ENCODE measurements at regions not wholly inside any gene's neighbourhood (a gene's known extent, or its start where the extent isn't known, plus 50 kb on each side); places are given as distances from the start of the nearest gene placed in this dataset.

DNA sequence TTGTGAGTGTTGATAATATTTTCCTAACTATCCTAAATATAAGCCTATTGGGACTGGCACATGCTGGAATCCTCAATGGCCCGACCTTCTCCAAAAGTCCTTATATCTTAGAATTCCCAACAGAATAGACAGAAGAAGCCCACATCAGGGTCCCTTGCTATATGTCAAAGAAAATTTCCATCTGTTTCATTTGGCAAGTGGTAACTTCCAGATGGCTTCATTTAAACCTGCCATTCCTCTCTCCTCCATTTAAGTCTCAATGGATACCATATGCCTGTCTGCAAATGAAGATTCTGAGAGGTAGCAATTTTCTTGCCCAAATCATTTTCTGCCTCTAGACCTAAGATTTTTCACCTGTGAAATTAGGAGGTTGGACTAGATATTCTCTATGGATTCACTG lies 73.1 kb upstream of the KCNA4 start:
- DNase-seq (ENCODE audit: low read depth in 4 of 4, low spot score in 3 of 4): no peak

DNA sequence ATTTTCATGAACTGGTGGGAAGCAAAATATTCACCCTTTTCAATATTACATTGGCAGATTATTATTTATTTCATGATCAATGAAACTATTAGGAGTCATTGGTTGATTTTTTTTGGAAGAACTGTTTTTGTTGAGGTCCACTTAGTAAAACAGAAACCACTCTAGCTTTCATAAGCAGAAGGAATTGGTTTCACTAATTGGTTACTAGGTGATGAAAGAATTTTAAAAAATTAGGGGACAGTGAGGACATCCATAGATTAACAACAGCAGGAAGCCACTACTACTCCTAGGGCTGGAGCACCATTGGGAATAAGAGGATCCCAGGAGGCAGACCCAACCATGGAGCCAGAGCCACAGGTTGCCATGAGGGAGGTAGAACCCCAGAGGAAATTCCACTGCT lies 74.4 kb upstream of the KCNA4 start:
- no peak for DNase-seq (ENCODE audit: low read depth in 4 of 4, low spot score in 3 of 4)

DNA sequence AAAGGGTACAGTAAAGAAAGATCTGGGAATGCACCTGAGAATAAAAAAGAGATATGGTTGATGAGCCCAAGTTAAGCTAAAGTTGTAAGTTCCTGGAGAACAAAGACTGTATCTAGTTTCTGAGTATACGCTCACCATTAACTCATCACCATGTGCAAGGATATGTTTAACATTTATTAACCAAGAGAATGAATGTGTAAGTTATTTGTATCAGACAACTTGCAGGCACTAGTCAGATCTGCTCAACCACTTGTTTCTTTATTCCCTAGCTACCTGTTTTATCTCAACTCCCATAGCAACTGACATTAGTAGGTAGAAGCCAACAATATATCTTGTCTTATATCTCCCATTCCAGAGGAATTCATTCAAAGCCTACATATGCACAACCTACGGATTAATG lies 74.9 kb upstream of the KCNA4 start:
- DNase-seq (ENCODE audit: low read depth in 4 of 4, low spot score in 3 of 4): no peak

DNA sequence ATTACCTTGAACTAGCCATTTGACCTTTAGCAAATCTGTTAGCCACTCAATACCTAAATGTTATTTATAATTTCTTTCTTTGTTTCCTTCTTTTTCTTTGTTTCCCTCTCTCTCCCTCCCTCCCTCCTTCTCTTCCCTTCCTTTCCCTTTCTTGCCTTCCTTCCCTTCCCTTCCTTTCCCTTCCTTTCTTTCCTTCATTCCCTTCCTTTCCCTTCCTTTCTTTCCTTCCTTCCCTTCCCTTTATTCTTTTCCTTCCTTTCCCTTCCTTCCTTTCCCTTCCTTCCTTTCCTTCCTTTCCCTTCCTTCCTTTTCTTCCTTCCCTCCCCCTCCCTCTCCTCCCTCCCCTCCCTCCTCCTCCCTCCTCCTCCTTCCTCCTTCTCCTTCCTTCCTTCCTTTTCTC lies 75.7 kb upstream of the KCNA4 start:
- DNase-seq (ENCODE audit: low read depth in 4 of 4, low spot score in 3 of 4): no peak

DNA sequence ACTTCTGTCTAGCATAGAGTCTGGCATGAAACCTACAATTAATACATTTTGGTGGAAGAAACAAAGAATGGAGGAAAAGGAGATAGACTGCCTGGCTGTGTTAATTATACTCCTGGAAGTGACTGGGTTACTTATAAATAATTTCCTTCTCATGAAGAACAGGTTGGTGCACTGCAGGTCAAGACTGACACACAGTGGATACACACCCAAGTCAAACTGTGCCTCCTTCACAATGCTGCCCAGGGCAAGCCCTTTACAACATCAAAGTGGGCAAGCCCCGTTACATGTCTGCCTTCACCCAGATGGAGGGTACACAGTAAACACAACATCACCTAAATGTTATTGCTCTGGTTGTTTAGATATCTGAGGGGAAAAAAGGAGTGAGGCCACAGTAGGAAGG lies 83.7 kb upstream of the KCNA4 start:
- no peak for DNase-seq (ENCODE audit: low read depth in 4 of 4, low spot score in 3 of 4)

DNA sequence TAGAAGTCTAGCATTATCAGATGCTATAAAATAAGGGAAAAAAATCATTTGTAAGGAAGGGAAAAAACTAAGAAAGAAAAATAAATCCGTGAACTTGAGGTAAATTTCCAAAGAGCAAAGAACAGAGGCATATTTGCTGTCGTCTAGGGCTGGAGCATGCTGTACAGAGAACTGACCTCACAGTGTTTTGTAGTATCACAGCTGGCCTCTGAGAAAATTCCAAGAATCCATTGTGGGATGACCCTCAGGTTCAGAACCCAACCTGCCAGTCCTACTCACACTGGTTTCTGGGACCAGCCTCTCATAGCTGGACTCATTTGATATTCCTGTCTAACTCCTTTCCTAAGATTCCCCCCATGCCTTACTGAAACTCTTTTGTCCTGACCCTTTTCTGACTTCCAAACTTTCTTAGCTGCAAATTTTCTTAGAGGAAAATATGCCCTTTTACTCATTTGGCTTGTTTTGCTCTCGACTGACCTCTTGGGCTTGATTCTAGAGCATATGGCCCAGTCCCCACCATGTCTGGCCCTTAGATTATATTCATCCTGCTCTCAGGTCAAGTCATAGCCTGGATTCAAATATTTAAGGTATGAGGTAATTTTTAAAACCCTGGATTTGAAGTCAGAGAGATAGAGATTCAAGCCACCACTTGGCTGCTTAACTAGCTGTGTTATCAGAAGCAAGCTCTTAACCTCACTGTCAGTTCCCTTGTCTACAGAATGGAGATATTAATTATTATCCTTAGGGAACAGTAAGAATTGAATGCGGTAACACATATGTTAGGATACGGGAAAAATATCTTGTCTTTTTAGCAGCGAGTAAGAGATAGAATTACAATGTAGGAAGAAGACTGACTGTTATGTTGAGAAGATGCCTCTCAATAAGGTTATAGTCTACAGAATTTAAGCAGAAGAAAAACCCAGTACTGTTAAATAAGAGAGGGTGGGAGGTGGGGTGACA lies 89.7 kb upstream of the KCNA4 start:
- no peak for DNase-seq (ENCODE audit: low read depth in 4 of 4, low spot score in 3 of 4)

DNA sequence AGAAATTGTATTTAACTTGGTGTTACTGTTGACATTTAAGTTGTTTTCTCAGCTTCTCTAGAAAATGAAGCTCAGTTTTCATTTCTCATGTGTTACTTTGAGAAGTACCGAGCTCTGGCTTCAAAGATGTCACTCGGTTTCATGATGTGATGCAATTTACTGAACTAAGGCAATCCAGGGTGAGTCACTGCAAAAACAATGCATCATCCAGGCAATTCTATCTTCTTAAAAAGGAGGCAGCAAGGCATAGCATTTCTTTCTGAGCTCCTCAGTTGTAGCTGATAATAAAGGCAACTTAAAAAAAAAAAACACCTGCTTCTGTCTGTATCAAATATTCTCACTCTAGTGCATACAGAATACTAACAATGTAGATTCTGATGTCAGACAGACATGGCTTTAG lies 91.1 kb upstream of the KCNA4 start:
- no peak for DNase-seq (ENCODE audit: low read depth in 4 of 4, low spot score in 3 of 4)

DNA sequence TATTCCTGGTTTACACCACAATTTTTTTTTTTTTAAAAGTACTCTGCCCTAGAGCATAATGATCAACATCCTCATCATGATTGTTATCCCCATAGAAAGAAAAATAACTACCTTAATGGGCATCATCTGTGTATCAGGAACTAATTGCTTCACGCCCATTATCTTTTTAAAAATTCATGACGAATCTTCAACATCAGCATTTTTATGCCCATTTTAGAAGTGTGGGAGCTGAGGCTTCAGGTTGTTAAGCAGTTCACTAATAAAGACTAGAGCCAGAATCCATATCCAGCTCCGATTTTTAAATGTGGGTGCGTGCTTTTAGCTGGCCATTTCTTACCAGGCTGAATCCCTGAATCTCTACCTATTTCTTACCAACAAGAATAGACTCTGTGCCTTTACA lies 92.9 kb upstream of the KCNA4 start:
- no peak for DNase-seq (ENCODE audit: low read depth in 4 of 4, low spot score in 3 of 4)

DNA sequence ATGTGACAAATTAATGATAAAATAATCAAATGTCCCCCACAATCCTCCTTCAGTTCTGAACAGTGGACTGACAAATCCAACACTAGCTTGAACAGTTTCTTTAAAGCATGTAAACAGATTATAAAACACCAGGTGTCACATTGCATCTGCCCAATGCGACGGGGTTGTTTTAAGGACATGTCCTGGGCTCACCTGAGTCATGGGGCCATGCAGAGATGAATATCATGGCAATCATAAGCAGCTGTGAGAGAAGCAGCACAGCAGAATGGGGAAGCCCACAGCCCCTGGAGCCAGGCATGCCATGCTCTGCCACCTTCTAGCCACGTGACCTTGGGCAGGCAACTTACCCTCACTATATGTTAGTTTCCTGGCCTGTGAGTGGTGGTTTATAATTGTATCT lies 93.9 kb upstream of the KCNA4 start:
- DNase-seq (ENCODE audit: low read depth in 4 of 4, low spot score in 3 of 4): no peak

DNA sequence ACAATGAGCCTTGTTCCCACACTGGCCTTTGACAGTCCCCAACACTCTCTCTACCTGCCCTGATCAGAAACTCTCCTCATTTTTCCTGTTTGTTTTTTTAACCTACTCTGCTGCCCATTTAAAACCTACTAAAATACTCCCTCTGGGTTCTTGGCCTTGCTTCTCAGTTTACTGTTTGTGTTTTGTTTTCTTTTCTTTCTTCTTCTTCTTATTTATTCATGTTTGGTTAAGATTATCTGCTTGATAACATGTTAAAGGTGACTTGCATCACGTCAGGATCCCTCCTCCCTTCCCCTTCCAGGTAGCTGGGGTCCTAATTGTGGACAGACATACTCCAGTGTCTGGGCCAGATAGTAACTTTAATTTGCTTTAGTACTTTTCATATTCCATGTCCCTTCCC lies 95.0 kb upstream of the KCNA4 start:
- DNase-seq (ENCODE audit: low read depth in 4 of 4, low spot score in 3 of 4): no peak

DNA sequence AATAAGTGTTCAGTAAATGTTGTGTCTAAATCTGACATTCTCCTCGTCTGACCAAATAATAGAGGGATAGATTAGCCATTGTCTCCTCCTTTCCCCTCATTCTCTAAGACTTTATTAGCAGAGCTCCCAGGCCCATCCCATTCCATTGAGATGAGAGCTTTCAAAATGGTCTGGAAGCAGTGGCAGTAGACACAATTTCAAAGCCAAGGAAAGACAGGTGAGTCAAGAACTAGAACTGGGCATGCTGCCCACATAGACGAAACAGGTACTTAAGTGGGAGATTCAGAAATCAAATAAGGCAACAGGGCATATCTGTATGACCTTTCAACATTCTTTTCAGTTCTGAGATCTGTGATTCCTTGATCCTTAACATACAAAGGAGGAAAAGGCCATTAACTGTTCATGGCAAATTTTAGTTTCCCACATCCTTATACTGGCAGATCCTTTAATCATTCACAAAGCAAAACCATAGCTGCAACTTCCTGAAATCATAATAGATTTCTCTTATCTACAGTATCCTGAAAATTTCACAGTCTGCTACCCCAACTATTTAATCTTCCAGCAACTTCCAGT lies 96.6 kb upstream of the KCNA4 start:
- DNase-seq (ENCODE audit: low read depth in 4 of 4, low spot score in 3 of 4): no peak

DNA sequence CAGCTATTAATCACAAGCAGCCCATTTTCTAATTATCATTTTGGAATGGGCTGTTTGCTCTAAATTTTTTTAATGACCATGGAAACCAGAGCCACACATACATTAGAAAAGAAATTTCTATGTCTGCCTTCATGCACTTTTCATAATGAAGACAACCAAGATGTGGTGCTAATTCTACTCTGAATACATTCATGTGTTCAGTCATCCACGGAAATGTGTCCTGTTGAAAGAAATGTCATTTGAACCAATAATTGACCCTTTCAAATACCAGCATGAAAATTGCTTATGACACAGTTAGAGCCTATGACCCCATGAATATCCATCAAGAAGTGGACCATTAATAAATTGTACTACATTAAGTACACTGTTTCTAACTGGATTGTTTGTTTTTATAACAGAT lies 99.7 kb upstream of the KCNA4 start:
- DNase-seq (ENCODE audit: low read depth in 4 of 4, low spot score in 3 of 4): no peak

DNA sequence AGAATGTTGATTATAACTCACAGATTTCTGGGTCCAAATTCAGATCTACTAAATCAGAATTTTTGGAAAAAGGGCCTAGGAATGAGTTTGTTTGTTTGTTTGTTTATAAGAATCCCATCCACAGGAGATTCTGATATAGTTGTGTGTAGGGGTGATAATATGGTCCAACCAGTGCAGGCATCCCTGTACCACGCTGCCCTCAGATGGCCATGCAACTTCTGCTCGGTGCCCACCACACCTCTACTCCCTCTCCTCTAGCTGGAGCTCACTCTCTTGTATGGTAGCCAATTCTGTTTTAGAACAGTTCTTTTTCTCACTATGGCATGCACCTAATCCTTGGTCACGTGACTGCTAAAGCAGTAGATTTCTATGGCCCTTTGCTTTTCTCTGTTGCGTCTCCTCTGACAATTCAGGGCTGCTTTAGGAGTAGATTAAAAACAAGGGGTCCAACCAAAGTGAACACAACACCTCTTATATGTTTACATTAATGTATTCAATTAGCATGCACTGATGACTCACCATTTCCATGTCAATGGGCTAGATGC lies 103.3 kb upstream of the KCNA4 start:
- DNase-seq (ENCODE audit: low read depth in 4 of 4, low spot score in 3 of 4): no peak

DNA sequence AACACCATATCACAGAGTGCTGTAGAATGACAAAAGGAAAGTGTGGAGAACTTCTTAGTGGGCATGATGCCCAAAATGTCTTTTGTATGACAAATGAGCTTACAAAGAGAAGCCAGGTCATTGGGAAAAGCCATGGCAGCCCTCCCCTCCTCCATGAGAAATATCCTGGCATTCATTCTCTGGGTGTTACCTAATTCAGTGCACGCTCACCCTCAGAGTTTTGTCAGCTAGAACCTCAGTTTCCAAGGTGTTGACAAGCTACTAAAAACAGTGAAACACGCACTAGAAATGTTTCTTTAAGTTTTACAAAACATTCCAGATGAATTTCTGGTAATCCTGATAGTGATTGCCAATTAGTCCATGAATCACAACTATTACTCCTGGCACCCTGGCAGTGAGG lies 105.4 kb upstream of the FSHB start:
- no peak for DNase-seq (ENCODE audit: low read depth in 4 of 4, low spot score in 3 of 4)

DNA sequence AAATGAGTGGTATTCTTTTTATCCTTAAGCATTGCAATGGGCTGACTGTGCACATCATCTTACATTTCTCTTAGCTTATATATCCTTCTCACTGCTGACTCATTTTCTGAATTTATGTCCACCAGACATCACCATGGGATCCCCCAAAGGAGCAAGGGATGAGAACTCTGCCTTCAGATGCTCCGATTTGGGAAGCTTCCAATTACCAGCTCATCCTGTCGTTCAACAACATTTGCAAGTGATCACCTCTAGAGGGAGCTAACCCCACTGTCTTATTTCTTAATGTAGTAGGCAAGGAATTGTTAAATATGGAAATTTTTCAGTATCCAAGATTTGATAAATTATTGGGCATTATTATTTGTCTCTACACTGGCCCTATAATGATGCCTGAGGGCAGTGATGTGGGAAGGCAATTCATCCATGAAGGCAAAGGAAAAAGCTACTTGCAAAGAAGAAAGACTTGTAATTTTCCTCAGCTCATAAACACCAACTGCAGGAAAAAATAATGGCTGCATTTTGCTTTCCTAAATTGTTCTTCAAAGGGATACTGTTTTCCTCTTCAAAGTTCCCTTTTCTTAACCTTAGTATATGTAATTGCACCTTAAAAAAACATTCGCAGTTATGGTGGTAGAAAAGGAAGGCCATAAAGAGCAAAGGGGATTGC lies 102.4 kb upstream of the FSHB start:
- DNase-seq (ENCODE audit: low read depth in 4 of 4, low spot score in 3 of 4): no peak

DNA sequence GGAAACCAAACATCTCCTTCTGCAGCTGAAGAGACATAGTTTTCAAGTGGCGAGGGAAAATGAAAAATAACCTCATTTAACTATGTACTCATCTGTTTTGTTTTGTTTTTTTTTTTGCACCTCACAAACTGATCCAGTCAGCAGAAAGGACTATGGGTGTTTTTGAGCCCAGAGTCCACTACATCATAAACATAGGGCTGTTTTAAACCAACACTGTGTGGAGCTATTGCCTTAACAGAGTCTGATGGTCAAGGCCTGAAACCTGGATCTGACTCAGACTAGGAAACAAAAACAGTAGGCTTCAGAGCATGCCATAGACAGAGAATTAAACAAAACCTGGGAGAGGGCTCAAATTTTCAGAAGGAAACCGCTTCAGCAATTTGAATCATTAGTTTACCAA lies 99.3 kb upstream of the FSHB start:
- DNase-seq (ENCODE audit: low read depth in 4 of 4, low spot score in 3 of 4): no peak

DNA sequence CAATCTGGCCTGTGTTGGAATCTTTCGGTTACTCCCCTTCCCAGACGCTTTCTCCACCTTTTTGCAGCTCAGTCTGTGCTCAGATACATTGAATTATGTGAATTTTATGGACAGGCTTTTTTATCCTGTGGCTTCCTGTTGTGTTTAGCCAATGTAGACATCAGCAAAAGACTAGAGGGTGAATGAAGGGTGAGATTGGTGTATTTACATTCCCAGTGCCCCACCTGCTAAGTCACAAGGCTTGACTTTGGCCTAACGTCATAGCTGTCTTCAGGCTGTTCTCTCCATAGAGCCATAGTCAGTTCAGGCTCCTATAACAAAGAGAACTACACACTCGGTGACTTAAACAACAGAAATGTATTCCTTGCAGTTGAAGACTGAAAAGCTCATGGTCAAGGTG lies 97.5 kb upstream of the FSHB start:
- no peak for DNase-seq (ENCODE audit: low read depth in 4 of 4, low spot score in 3 of 4)

DNA sequence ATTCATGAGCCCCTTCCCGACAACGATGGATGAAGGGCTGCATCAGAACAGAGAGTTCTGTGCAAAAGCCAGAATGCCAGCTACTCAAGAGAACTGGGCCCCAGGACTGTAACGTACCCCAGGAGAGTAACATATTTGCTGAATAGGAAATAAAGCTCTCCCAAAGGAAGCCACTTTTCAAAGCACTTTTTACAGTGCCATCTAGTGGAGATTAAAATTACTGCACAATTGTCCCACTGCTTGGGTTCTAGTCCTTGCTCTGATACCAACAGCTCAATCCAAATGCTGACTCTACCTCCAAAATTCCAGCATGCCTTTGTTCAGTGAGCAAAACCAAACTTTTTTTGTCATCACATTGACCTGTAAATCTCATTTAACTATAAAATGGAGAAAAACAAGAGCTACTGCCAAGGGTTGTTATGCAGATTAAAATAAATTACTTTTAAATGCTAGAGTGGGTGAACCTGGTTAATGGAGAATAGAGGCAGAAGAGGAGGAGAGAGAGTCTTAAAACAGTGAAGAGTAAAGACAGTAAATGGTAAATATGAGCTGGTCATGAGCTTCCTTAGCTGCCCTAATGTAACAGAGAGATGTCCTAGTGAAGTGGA lies 87.6 kb upstream of the FSHB start:
- peak in 3 of 4 donors; percentile 18 to 25 (median 18) for DNase-seq (ENCODE audit: low read depth in 4 of 4, low spot score in 3 of 4)

DNA sequence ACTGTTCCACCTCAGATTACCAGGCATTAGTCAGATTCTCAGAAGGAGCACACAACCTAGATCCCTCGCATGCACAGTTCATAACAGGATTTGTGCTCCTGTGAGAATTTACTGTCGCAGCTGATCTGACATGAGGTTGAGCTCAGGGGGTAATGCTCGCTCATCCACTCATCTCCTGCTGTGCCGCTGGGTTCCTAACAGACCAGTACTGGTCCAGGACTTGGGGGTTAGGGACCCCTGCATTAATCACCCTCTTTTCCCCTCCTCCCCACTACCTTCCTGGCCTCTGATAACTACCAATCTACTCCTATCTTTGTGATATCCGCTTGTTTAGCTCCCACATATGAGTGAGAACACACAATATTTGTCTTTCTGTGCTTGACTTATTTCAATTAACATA lies 83.5 kb upstream of the FSHB start:
- DNase-seq (ENCODE audit: low read depth in 4 of 4, low spot score in 3 of 4): no peak

DNA sequence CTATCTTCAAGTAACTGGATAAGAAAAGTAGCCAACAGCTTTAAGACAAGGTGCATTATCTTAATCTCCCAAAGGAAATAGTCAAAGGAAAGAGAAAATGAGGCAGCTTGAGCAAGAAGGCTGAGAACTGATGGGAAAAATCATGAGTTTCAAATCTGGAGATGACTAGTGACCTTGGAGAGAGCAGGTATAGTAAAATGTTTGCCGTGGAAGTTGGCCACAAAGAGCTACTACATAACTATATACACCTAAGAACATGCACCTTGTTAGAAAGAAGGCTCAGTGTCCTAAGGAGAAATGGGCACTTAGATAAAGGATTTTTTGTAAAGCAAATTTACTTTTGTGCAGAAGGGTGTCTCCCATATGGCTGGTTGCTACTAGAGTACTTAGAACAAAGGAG lies 80.8 kb upstream of the FSHB start:
- no peak for DNase-seq (ENCODE audit: low read depth in 4 of 4, low spot score in 3 of 4)

DNA sequence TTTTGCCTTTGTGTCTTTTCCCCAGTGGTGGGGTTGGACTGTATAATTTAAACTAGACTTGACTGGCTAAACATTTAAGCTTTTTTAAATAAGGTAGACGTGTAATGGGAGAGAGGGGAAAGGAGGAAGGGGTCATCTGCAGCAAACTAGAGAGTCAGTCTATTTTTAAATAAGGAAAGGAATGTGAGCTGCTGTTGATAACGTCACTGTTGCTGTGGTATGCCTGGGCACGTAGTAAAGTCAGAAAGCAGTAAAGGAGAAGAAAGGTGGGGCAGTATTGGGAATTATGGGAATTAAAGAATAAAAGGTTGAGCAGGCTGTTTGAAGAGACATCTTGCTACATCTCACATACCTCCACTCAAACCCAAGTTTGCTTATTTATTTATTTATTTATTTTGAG lies 80.4 kb upstream of the FSHB start:
- no peak for DNase-seq (ENCODE audit: low read depth in 4 of 4, low spot score in 3 of 4)

Data from right renal pelvis (tissue), 4 donors.